Vagina (tissue), 2 donors: ENCODE measurements at regions not wholly inside any gene's neighbourhood (a gene's known extent, or its start where the extent isn't known, plus 50 kb on each side); places are given as distances from the start of the nearest gene placed in this dataset.

Experiments used
- DNase-seq, 2 donors: peaks; one replicate each; pipeline ENCODE4 v3.0.0-alpha.2; 2017; ENCODE audit errors: extremely low spot score in 2 of 2
- H3K27ac ChIP-seq: fragments of 200-600 bp; sonication (generic); one replicate; pipeline ENCODE4 v1.5.1; 2019
- H3K27me3 ChIP-seq: fragments of 200-600 bp; sonication (generic); one replicate; pipeline ENCODE4 v1.5.1; 2019
- H3K36me3 ChIP-seq, 2 donors: fragments of 200-600 bp; sonication (generic); one replicate each; pipeline ENCODE4 v1.5.1; 2017 to 2019
- H3K4me1 ChIP-seq: fragments of 200-600 bp; sonication (generic); one replicate; pipeline ENCODE4 v1.5.1; 2019
- H3K4me3 ChIP-seq, 2 donors: fragments of 200-600 bp; sonication (generic); 1 replicate in 1 of 2; 2 replicates in 1 of 2; pipeline ENCODE4 v1.5.1; 2016 to 2019
- H3K9me3 ChIP-seq: fragments of 200-600 bp; sonication (generic); one replicate; pipeline ENCODE4 v1.5.1; 2019
- CTCF ChIP-seq, 3 experiments: fragments of 450-650 bp in 2 of 3; fragments of 200-600 bp in 1 of 3; sonication (generic) in 1 of 3; IDR thresholded peaks; one replicate each; pipeline ENCODE4 v1.5.1; 2017 to 2019; ENCODE audit warnings: antibody characterized with exemption in 3 of 3, mild to moderate bottlenecking in 2 of 3, moderate library complexity in 2 of 3
- POLR2A ChIP-seq, 2 donors: fragments of 450-650 bp; IDR thresholded peaks; one replicate each; pipeline ENCODE4 v1.6.1; 2017; ENCODE audit warnings: antibody characterized with exemption in 2 of 2, mild to moderate bottlenecking in 2 of 2, moderate library complexity in 2 of 2
- POLR2AphosphoS5 ChIP-seq, 2 donors: sonication (generic); formaldehyde crosslinking; IDR thresholded peaks; one replicate each; pipeline ENCODE4 v1.9.0; 2017; ENCODE audit warnings: antibody characterized with exemption in 2 of 2, mild to moderate bottlenecking in 2 of 2, low read depth in 1 of 2; ENCODE audit not compliant: insufficient read depth in 1 of 2
- intact Hi-C: fragments of 100-400 bp; cut with DNase I; formaldehyde crosslinking; loops from one replicate; pipeline ENCODE4 v1.15.1; 2023

GRCh38 chr7:63008366-63008765, 990.3 kb upstream of the ZNF722 start:
- DNase-seq, result no peak
- H3K4me3 ChIP-seq, result no peak overlapping the region
- no peaks in the 10 kb centered on the region for H3K9me3 ChIP-seq
- TF ChIP-seq CTCF (IDR thresholded peaks at IDR 0.05) (no peak), POLR2AphosphoS5 (IDR thresholded peaks at IDR 0.05; ENCODE audit: insufficient read depth in 1 of 2, low read depth in 1 of 2) (no peak), POLR2A (IDR thresholded peaks at IDR 0.05) (no peak)
- no peaks in the 10 kb centered on the region for H3K36me3 ChIP-seq
- intact Hi-C loops, result no loop called here
- no peaks in the 10 kb centered on the region for H3K4me1 ChIP-seq
- no peaks in the 10 kb centered on the region for H3K27me3 ChIP-seq
- H3K27ac ChIP-seq, result no peak overlapping the region

- TF ChIP-seq POLR2A (IDR thresholded peaks at IDR 0.05) (no peak), POLR2AphosphoS5 (IDR thresholded peaks at IDR 0.05; ENCODE audit: insufficient read depth in 1 of 2, low read depth in 1 of 2) (no peak), CTCF (IDR thresholded peaks at IDR 0.05) (no peak)
- H3K27ac ChIP-seq, result no peak overlapping the region
- no peaks in the 10 kb centered on the region for H3K9me3 ChIP-seq
- intact Hi-C loops, result no loop called here
- H3K27me3 ChIP-seq, result no peaks in the 10 kb centered on the region
- H3K4me3 ChIP-seq, result no peak overlapping the region
- H3K36me3 ChIP-seq, result no peaks in the 10 kb centered on the region
- no peak for DNase-seq
- no peaks in the 10 kb centered on the region for H3K4me1 ChIP-seq
Measured at GRCh38 chr7:63009771-63010170, 988.9 kb upstream of the ZNF722 start.

DNA sequence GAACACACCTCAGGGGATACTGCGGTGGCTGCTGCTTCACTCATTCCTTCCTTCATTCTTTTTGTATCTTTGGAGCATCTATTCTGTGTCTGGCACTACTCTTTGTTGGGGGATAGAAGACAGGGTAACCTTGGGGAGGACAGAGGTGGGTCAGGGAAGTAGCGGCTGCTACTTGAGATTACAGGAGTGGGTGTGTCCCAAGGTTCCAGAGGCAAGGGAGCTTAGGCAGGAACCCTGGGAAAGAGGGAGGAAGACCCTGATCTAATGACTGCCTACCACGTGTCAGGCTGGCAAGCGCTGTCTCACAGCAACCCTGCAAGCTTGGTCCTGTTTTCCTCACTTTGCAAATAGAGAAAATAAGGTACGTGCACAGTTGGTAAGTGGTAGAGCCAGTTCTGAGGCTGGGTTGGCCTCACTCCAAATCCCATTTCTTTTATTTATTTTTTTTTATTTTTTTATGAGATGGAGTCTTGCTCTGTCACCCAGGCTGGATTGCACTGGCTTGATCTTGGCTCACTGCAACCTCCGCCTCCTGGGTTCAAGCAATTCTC, 985.9 kb upstream of the ZNF722 start:
- intact Hi-C loops, result no loop called here
- Histone ChIP-seq H3K36me3 (no peaks in the 10 kb centered on the region), H3K4me3 (no peak overlapping the region), H3K9me3 (no peaks in the 10 kb centered on the region), H3K27me3 (no peaks in the 10 kb centered on the region), H3K27ac (no peak overlapping the region), H3K4me1 (no peaks in the 10 kb centered on the region)
- TF ChIP-seq POLR2AphosphoS5 (IDR thresholded peaks at IDR 0.05; ENCODE audit: insufficient read depth in 1 of 2, low read depth in 1 of 2) (no peak), CTCF (IDR thresholded peaks at IDR 0.05) (no peak), POLR2A (IDR thresholded peaks at IDR 0.05) (no peak)
- DNase-seq, result no peak

- Histone ChIP-seq H3K27me3 (no peaks in the 10 kb centered on the region), H3K9me3 (no peaks in the 10 kb centered on the region)
- intact Hi-C loops, result no loop called here
Measured at GRCh38 chr7:63014792-63015191, 983.9 kb upstream of the ZNF722 start.

More at GRCh38 chr7:63014792-63015191, 983.9 kb upstream of the ZNF722 start:
- Histone ChIP-seq H3K4me1 (no peaks in the 10 kb centered on the region), H3K27ac (no peak overlapping the region), H3K36me3 (no peaks in the 10 kb centered on the region), H3K4me3 (no peak overlapping the region)
- no peak for DNase-seq
- TF ChIP-seq CTCF (IDR thresholded peaks at IDR 0.05), result no peak
- TF ChIP-seq POLR2A (IDR thresholded peaks at IDR 0.05), result no peak
- TF ChIP-seq POLR2AphosphoS5 (IDR thresholded peaks at IDR 0.05; ENCODE audit: insufficient read depth in 1 of 2, low read depth in 1 of 2), result no peak
